CD4-positive, alpha-beta T cell treated with Interleukin-17A for 1 hour (primary cell): ENCODE measurements at regions not wholly inside any gene's neighbourhood (a gene's known extent, or its start where the extent isn't known, plus 50 kb on each side); places are given as distances from the start of the nearest gene placed in this dataset.
"Not testable (repeated sequence)": the region's sequence is repeated elsewhere in the genome, so short reads cannot be mapped to it uniquely, and the experiment has no call there.

Source experiments
- DNase-seq: peaks from one replicate; pipeline ENCODE4 v3.0.0-alpha.2; 2020

GRCh38 chr6:68233623-68234022 lies 401.5 kb upstream of the ADGRB3 start:
- no peak for DNase-seq

- no peak for DNase-seq
Observed at GRCh38 chr6:68229566-68229965, 405.5 kb upstream of the ADGRB3 start.

GRCh38 chr6:68226460-68226859 lies 408.6 kb upstream of the ADGRB3 start:
- DNase-seq, result no peak

GRCh38 chr6:68225729-68226128 lies 409.4 kb upstream of the ADGRB3 start:
- DNase-seq, result no peak

GRCh38 chr6:68211242-68211795 lies 423.8 kb upstream of the ADGRB3 start:
- DNase-seq, result no peak

GRCh38 chr6:68207612-68208011 lies 427.5 kb upstream of the ADGRB3 start:
- DNase-seq, result not testable (repeated sequence)

GRCh38 chr6:68200929-68201328 lies 434.2 kb upstream of the ADGRB3 start:
- no peak for DNase-seq

- no peak for DNase-seq
Observed at GRCh38 chr6:68197356-68197755, 437.7 kb upstream of the ADGRB3 start.

- DNase-seq, result no peak
Observed at GRCh38 chr6:68196645-68197044, 438.4 kb upstream of the ADGRB3 start.

GRCh38 chr6:68195753-68196152 lies 439.3 kb upstream of the ADGRB3 start:
- not testable (repeated sequence) for DNase-seq

GRCh38 chr6:68194846-68195478 lies 440.1 kb upstream of the ADGRB3 start:
- no peak for DNase-seq

- no peak for DNase-seq
Observed at GRCh38 chr6:68192988-68193387, 442.1 kb upstream of the ADGRB3 start.

- no peak for DNase-seq
Observed at GRCh38 chr6:68189217-68189815, 445.8 kb upstream of the ADGRB3 start.

GRCh38 chr6:68186870-68187269 lies 448.2 kb upstream of the ADGRB3 start:
- no peak for DNase-seq

GRCh38 chr6:68182386-68182785 lies 452.7 kb upstream of the ADGRB3 start:
- DNase-seq, result no peak

GRCh38 chr6:68181027-68181426 lies 454.1 kb upstream of the ADGRB3 start:
- not testable (repeated sequence) for DNase-seq

GRCh38 chr6:68173616-68174015 lies 461.5 kb upstream of the ADGRB3 start:
- no peak for DNase-seq

GRCh38 chr6:68169922-68170321 lies 465.2 kb upstream of the ADGRB3 start:
- no peak for DNase-seq

- DNase-seq, result no peak
Observed at GRCh38 chr6:68167604-68168003, 467.5 kb upstream of the ADGRB3 start.

GRCh38 chr6:68160812-68161211 lies 474.3 kb upstream of the ADGRB3 start:
- DNase-seq, result not testable (repeated sequence)

- no peak for DNase-seq
Observed at GRCh38 chr6:68160348-68160747, 474.7 kb upstream of the ADGRB3 start.

- DNase-seq, result no peak
Observed at GRCh38 chr6:68159433-68159832, 475.6 kb upstream of the ADGRB3 start.

- no peak for DNase-seq
Observed at GRCh38 chr6:68158256-68158655, 476.8 kb upstream of the ADGRB3 start.

GRCh38 chr6:68144667-68145066 lies 490.4 kb upstream of the ADGRB3 start:
- no peak for DNase-seq

- no peak for DNase-seq
Observed at GRCh38 chr6:68141190-68141589, 493.9 kb upstream of the ADGRB3 start.
